ENCODE measurements at regions not wholly inside any gene's neighbourhood (a gene's known extent, or its start where the extent isn't known, plus 50 kb on each side); places are given as distances from the start of the nearest gene placed in this dataset.

- no peaks in the 10 kb centered on the region for H3K27me3 ChIP-seq (ENCODE audit: insufficient read depth, low read depth)
- H2AFZ ChIP-seq (ENCODE audit: low read depth): no peak overlapping the region
Observed at GRCh38 chr9:107632661-107633060, 143.1 kb upstream of the KLF4 start.

GRCh38 chr9:107632216-107632615, 142.6 kb upstream of the KLF4 start:
- TF ChIP-seq, protein P1, sequence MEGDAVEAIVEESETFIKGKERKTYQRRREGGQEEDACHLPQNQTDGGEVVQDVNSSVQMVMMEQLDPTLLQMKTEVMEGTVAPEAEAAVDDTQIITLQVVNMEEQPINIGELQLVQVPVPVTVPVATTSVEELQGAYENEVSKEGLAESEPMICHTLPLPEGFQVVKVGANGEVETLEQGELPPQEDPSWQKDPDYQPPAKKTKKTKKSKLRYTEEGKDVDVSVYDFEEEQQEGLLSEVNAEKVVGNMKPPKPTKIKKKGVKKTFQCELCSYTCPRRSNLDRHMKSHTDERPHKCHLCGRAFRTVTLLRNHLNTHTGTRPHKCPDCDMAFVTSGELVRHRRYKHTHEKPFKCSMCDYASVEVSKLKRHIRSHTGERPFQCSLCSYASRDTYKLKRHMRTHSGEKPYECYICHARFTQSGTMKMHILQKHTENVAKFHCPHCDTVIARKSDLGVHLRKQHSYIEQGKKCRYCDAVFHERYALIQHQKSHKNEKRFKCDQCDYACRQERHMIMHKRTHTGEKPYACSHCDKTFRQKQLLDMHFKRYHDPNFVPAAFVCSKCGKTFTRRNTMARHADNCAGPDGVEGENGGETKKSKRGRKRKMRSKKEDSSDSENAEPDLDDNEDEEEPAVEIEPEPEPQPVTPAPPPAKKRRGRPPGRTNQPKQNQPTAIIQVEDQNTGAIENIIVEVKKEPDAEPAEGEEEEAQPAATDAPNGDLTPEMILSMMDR (conservative IDR thresholded peaks at IDR 0.05; ENCODE audit: low read depth, low read length): no peak
- Histone ChIP-seq H3K4me2 (no peak overlapping the region), H3K9ac (no peak overlapping the region), H3K27me3 (ENCODE audit: insufficient read depth, low read depth) (no peaks in the 10 kb centered on the region), H3K4me1 (ENCODE audit: low read depth, poor library complexity, severe bottlenecking) (peaks cover 19% of the 10 kb centered on the region), H2AFZ (ENCODE audit: low read depth) (no peak overlapping the region), H3K36me3 (ENCODE audit: insufficient read depth) (no peaks in the 10 kb centered on the region), H4K20me1 (ENCODE audit: insufficient read depth) (no peaks in the 10 kb centered on the region), H3K79me2 (ENCODE audit: insufficient read depth, low read depth) (no peaks in the 10 kb centered on the region), H3K4me3 (IDR thresholded peaks at IDR 0.05; ENCODE audit: insufficient read depth, low read depth, low read length) (no peak overlapping the region), H3K27ac (no peak overlapping the region)

More at GRCh38 chr9:107632661-107633060, 143.1 kb upstream of the KLF4 start:
- no peak overlapping the region for H3K9ac ChIP-seq
- no peak overlapping the region for H3K4me3 ChIP-seq (IDR thresholded peaks at IDR 0.05; ENCODE audit: insufficient read depth, low read depth, low read length)
- TF ChIP-seq, protein P1 (conservative IDR thresholded peaks at IDR 0.05; ENCODE audit: low read depth, low read length): no peak
- H3K27ac ChIP-seq: no peak overlapping the region
- no peak overlapping the region for H3K4me2 ChIP-seq
- peaks cover 19% of the 10 kb centered on the region for H3K4me1 ChIP-seq (ENCODE audit: low read depth, poor library complexity, severe bottlenecking)
- H3K36me3 ChIP-seq (ENCODE audit: insufficient read depth): no peaks in the 10 kb centered on the region
- no peaks in the 10 kb centered on the region for H3K79me2 ChIP-seq (ENCODE audit: insufficient read depth, low read depth)
- no peaks in the 10 kb centered on the region for H4K20me1 ChIP-seq (ENCODE audit: insufficient read depth)

- Histone ChIP-seq H3K4me2 (no peak overlapping the region), H3K4me1 (ENCODE audit: low read depth, poor library complexity, severe bottlenecking) (peaks cover 14% of the 10 kb centered on the region), H3K9ac (no peak overlapping the region), H4K20me1 (ENCODE audit: insufficient read depth) (no peaks in the 10 kb centered on the region), H2AFZ (ENCODE audit: low read depth) (no peak overlapping the region), H3K4me3 (IDR thresholded peaks at IDR 0.05; ENCODE audit: insufficient read depth, low read depth, low read length) (no peak overlapping the region), H3K79me2 (ENCODE audit: insufficient read depth, low read depth) (no peaks in the 10 kb centered on the region), H3K27ac (no peak overlapping the region), H3K27me3 (ENCODE audit: insufficient read depth, low read depth) (no peaks in the 10 kb centered on the region), H3K36me3 (ENCODE audit: insufficient read depth) (no peaks in the 10 kb centered on the region)
- TF ChIP-seq, protein P1 (conservative IDR thresholded peaks at IDR 0.05; ENCODE audit: low read depth, low read length): no peak
Observed at GRCh38 chr9:107631788-107632187, 142.2 kb upstream of the KLF4 start.

DNA sequence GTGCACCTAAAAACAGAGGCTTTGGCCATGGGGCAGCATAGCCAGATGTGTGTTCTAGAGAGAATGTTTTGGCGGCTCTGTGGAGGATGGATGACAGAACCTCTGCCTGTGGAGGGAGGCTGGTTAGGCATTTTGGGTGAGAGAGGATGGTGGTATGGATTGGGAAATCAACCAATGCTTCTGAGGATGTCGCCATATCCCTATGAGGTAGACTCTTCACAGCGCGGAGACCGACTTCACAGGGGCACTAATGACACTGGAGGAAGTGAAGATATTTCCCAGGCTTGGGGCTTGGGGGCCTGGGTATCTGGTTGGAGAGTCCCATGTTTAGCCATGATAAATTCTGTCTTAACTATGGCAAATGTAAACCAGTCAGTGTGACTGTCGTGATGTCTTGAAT, 140.6 kb upstream of the KLF4 start:
- H2AFZ ChIP-seq (ENCODE audit: low read depth): no peak overlapping the region
- no peaks in the 10 kb centered on the region for H3K27me3 ChIP-seq (ENCODE audit: insufficient read depth, low read depth)
- no peak overlapping the region for H3K4me2 ChIP-seq
- H3K4me1 ChIP-seq (ENCODE audit: low read depth, poor library complexity, severe bottlenecking): peaks cover under 1% of the 10 kb centered on the region
- no peak overlapping the region for H3K27ac ChIP-seq
- no peaks in the 10 kb centered on the region for H3K79me2 ChIP-seq (ENCODE audit: insufficient read depth, low read depth)
- no peaks in the 10 kb centered on the region for H4K20me1 ChIP-seq (ENCODE audit: insufficient read depth)
- TF ChIP-seq, protein P1 (conservative IDR thresholded peaks at IDR 0.05; ENCODE audit: low read depth, low read length): no peak
- H3K36me3 ChIP-seq (ENCODE audit: insufficient read depth): no peaks in the 10 kb centered on the region
- no peak overlapping the region for H3K9ac ChIP-seq
- H3K4me3 ChIP-seq (IDR thresholded peaks at IDR 0.05; ENCODE audit: insufficient read depth, low read depth, low read length): no peak overlapping the region

All from KMS-11 (cell line).